Thoracic aorta (tissue), 2 donors: ENCODE measurements at regions not wholly inside any gene's neighbourhood (a gene's known extent, or its start where the extent isn't known, plus 50 kb on each side); places are given as distances from the start of the nearest gene placed in this dataset.

Experiments
- ATAC-seq: fragments of 150-250 bp; one replicate; pipeline ENCODE4 v1.8.0; 2017; ENCODE audit warnings: low read depth; ENCODE audit not compliant: insufficient number of reproducible peaks, low FRiP score
- DNase-seq: peaks from one replicate; pipeline ENCODE4 v3.0.0-alpha.2; 2020; ENCODE audit warnings: low spot score
- H3K27ac ChIP-seq, 2 donors: fragments of 200-600 bp; sonication (generic); 1 replicate in 1 of 2; 2 replicates in 1 of 2; pipeline ENCODE4 v1.5.1; 2016; ENCODE audit warnings: mild to moderate bottlenecking in 2 of 2, moderate library complexity in 2 of 2
- H3K27me3 ChIP-seq: fragments of 200-600 bp; sonication (generic); replicated peaks from 2 replicates; pipeline ENCODE4 v1.6.0; 2016; ENCODE audit warnings: mild to moderate bottlenecking; ENCODE audit not compliant: insufficient read depth
- H3K36me3 ChIP-seq: fragments of 200-600 bp; sonication (generic); one replicate; pipeline ENCODE4 v1.5.1; 2016
- H3K4me1 ChIP-seq, 2 donors: fragments of 200-600 bp; sonication (generic); 1 replicate in 1 of 2; 2 replicates in 1 of 2; pipeline versions ENCODE4 v1.5.1 to v1.6.0; 2016; ENCODE audit warnings: low read depth in 2 of 2, mild to moderate bottlenecking in 1 of 2; ENCODE audit not compliant: control insufficient read depth in 1 of 2
- H3K4me3 ChIP-seq: fragments of 200-600 bp; sonication (generic); 2 replicates; pipeline ENCODE4 v1.5.1; 2016; ENCODE audit warnings: mild to moderate bottlenecking
- H3K9me3 ChIP-seq: fragments of 200-600 bp; sonication (generic); 2 replicates; pipeline ENCODE4 v1.5.1; 2016
- CTCF ChIP-seq: fragments of 200-600 bp; sonication (generic); IDR thresholded peaks from one replicate; pipeline ENCODE4 v1.5.1; 2019; ENCODE audit warnings: antibody characterized with exemption

GRCh38 chr2:125491663-125492062 is 1164.3 kb upstream of the GYPC start:
- Histone ChIP-seq H3K27ac (no peak overlapping the region), H3K4me3 (no peak overlapping the region), H3K9me3 (peaks cover 3% of the 10 kb centered on the region), H3K4me1 (no peaks in the 10 kb centered on the region), H3K36me3 (no peaks in the 10 kb centered on the region), H3K27me3 (no peaks in the 10 kb centered on the region)
- DNase-seq (no peak), ATAC-seq (no peak)
- no peak for TF ChIP-seq CTCF

- no peaks in the 10 kb centered on the region for H3K4me1 ChIP-seq
- no peak overlapping the region for H3K27ac ChIP-seq
- no peak overlapping the region for H3K4me3 ChIP-seq
- H3K27me3 ChIP-seq = no peaks in the 10 kb centered on the region
- TF ChIP-seq CTCF = no peak
- H3K36me3 ChIP-seq = no peaks in the 10 kb centered on the region
- ATAC-seq = no peak
- H3K9me3 ChIP-seq = no peaks in the 10 kb centered on the region
- no peak for DNase-seq
Measured at GRCh38 chr2:125512313-125512712, 1143.6 kb upstream of the GYPC start.

GRCh38 chr2:125516496-125517109 is 1139.4 kb upstream of the GYPC start:
- H3K4me3 ChIP-seq = no peak overlapping the region
- H3K36me3 ChIP-seq = no peaks in the 10 kb centered on the region
- H3K4me1 ChIP-seq = no peaks in the 10 kb centered on the region
- no peak for TF ChIP-seq CTCF
- no peaks in the 10 kb centered on the region for H3K27me3 ChIP-seq
- no peak overlapping the region for H3K27ac ChIP-seq
- H3K9me3 ChIP-seq = no peaks in the 10 kb centered on the region
- DNase-seq = no peak
- no peak for ATAC-seq

GRCh38 chr2:125526093-125526492 is 1129.9 kb upstream of the GYPC start:
- H3K27me3 ChIP-seq = no peaks in the 10 kb centered on the region
- H3K4me1 ChIP-seq = no peaks in the 10 kb centered on the region
- ATAC-seq = no peak
- no peak overlapping the region for H3K4me3 ChIP-seq
- no peak overlapping the region for H3K27ac ChIP-seq
- H3K36me3 ChIP-seq = no peaks in the 10 kb centered on the region
- DNase-seq = no peak
- no peak for TF ChIP-seq CTCF
- no peaks in the 10 kb centered on the region for H3K9me3 ChIP-seq

- TF ChIP-seq CTCF = no peak
- H3K36me3 ChIP-seq = no peaks in the 10 kb centered on the region
- H3K4me1 ChIP-seq = no peaks in the 10 kb centered on the region
- no peaks in the 10 kb centered on the region for H3K9me3 ChIP-seq
- ATAC-seq (no peak), DNase-seq (no peak)
- no peaks in the 10 kb centered on the region for H3K27me3 ChIP-seq
- H3K27ac ChIP-seq = no peak overlapping the region
- H3K4me3 ChIP-seq = no peak overlapping the region
Measured at GRCh38 chr2:125535089-125535488, 1120.9 kb upstream of the GYPC start.
